Astrocyte of the spinal cord (primary cell): ENCODE measurements at regions not wholly inside any gene's neighbourhood (a gene's known extent, or its start where the extent isn't known, plus 50 kb on each side); places are given as distances from the start of the nearest gene placed in this dataset.

Experiments used
- DNase-seq: peaks from one replicate; pipeline ENCODE4 v3.0.0; 2011; ENCODE audit warnings: low read depth, low spot score
- H3K4me3 ChIP-seq: 2 replicates; pipeline ENCODE4 v1.5.1; 2011; ENCODE audit warnings: low read depth, mild to moderate bottlenecking, low read length, moderate library complexity
- CTCF ChIP-seq: IDR thresholded peaks from 2 replicates; pipeline ENCODE4 v1.5.1; 2012; ENCODE audit warnings: low read depth, mild to moderate bottlenecking, low read length, inconsistent platforms
- in situ Hi-C: cut with HindIII; loops from 2 replicates; pipeline ENCODE4 v1.10.0; 2017; ENCODE audit warnings: low sequenced_read_pairs

- H3K4me3 ChIP-seq = no peak overlapping the region
- in situ Hi-C loops = no loop called here
- no peak for DNase-seq
- TF ChIP-seq CTCF = no peak
Measured at GRCh38 chr6:14055541-14055940, 62.0 kb upstream of the CD83 start.

- no peak overlapping the region for H3K4me3 ChIP-seq
- in situ Hi-C loops = no loop called here
- DNase-seq = no peak
- TF ChIP-seq CTCF = no peak
Measured at GRCh38 chr6:14058029-14058695, 59.4 kb upstream of the CD83 start.

GRCh38 chr6:14058735-14059134, 58.8 kb upstream of the CD83 start:
- DNase-seq = no peak
- H3K4me3 ChIP-seq = no peak overlapping the region
- in situ Hi-C loops = no loop called here
- TF ChIP-seq CTCF = no peak

GRCh38 chr6:14059791-14060436, 57.7 kb upstream of the CD83 start:
- no peak for TF ChIP-seq CTCF
- DNase-seq = no peak
- in situ Hi-C loops = no loop called here
- H3K4me3 ChIP-seq = no peak overlapping the region

GRCh38 chr6:14060971-14061370, 56.6 kb upstream of the CD83 start:
- no peak overlapping the region for H3K4me3 ChIP-seq
- in situ Hi-C loops = no loop called here
- no peak for DNase-seq
- no peak for TF ChIP-seq CTCF

GRCh38 chr6:14061643-14062042, 55.9 kb upstream of the CD83 start:
- DNase-seq = no peak
- in situ Hi-C loops = no loop called here
- no peak for TF ChIP-seq CTCF
- no peak overlapping the region for H3K4me3 ChIP-seq
